ENCODE measurements at regions not wholly inside any gene's neighbourhood (a gene's known extent, or its start where the extent isn't known, plus 50 kb on each side); places are given as distances from the start of the nearest gene placed in this dataset.

- intact Hi-C loops (cut with DNase I) = no loop called here
- TF ChIP-seq, protein P1, sequence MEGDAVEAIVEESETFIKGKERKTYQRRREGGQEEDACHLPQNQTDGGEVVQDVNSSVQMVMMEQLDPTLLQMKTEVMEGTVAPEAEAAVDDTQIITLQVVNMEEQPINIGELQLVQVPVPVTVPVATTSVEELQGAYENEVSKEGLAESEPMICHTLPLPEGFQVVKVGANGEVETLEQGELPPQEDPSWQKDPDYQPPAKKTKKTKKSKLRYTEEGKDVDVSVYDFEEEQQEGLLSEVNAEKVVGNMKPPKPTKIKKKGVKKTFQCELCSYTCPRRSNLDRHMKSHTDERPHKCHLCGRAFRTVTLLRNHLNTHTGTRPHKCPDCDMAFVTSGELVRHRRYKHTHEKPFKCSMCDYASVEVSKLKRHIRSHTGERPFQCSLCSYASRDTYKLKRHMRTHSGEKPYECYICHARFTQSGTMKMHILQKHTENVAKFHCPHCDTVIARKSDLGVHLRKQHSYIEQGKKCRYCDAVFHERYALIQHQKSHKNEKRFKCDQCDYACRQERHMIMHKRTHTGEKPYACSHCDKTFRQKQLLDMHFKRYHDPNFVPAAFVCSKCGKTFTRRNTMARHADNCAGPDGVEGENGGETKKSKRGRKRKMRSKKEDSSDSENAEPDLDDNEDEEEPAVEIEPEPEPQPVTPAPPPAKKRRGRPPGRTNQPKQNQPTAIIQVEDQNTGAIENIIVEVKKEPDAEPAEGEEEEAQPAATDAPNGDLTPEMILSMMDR (IDR thresholded peaks at IDR 0.05) = no peak
- TF ChIP-seq POLR2A (IDR thresholded peaks at IDR 0.05) = no peak
- no peak for TF ChIP-seq POLR2AphosphoS5 (IDR thresholded peaks at IDR 0.05)
- no peak for DNase-seq (ENCODE audit: low spot score)
- Histone ChIP-seq H3K4me1 (replicated peaks) (no peaks in the 10 kb centered on the region), H3K4me3 (no peak overlapping the region), H3K27me3 (replicated peaks; ENCODE audit: insufficient read depth) (no peaks in the 10 kb centered on the region), H3K9me3 (no peaks in the 10 kb centered on the region), H3K27ac (no peak overlapping the region), H3K36me3 (no peaks in the 10 kb centered on the region)
These were observed 897.8 kb upstream of the ACO1 start for GRCh38 chr9:31486630-31487029.

DNA sequence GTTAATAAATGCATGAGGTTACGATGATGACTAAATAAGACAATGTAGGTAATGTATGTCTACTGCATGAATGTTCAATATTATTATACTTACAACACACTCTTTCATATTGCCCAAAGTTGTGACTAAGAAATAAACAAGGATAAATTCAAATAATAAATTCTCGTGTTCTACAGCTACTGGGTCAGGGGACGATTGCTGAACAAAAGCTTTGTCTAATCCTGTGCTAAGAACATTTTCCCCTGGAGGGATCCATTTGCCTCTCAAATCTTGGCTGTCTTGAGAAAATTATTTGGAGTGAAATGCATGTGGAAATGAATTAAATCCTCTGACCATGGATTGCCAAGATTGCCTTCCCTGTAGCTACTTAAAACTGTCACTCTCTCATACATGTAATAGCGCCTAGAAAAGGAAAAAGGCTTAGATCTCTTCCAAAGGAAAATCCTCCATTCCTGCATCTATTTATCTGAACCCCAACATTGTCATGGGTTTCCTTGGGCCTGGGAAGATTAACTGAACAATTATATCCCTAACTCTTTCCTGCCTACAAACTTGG is 893.8 kb upstream of the ACO1 start:
- DNase-seq (ENCODE audit: low spot score) = no peak
- intact Hi-C loops (cut with DNase I) = no loop called here
- Histone ChIP-seq H3K27me3 (replicated peaks; ENCODE audit: insufficient read depth) (no peaks in the 10 kb centered on the region), H3K4me1 (replicated peaks) (no peaks in the 10 kb centered on the region), H3K9me3 (no peaks in the 10 kb centered on the region), H3K27ac (no peak overlapping the region), H3K36me3 (no peaks in the 10 kb centered on the region), H3K4me3 (no peak overlapping the region)
- WGBS = 75% methylated on average over 4 of the region's 4 CpGs
- TF ChIP-seq POLR2A (IDR thresholded peaks at IDR 0.05) (no peak), POLR2AphosphoS5 (IDR thresholded peaks at IDR 0.05) (no peak)
- TF ChIP-seq, protein P1 (IDR thresholded peaks at IDR 0.05) = no peak

DNA sequence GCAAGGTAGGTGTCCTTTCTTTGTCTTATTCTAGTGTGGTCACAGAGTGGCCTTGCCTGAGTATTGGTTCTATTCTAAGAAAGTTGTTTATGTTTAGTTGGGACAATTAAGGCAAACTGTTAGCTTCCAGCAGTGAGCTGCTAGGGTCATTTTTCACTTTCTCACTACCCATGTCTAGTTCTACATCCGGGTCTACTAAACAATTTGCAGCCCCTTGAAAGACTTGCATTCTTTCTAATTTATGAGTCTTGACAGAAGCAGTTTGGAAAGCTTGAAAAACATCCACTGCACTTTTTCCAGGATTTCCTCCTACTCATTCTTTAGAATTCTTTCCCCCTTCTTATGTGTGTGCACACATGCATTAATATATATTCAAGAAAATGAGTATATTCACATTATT is 892.2 kb upstream of the ACO1 start:
- WGBS = 10% methylated on average over 1 of the region's 1 CpG
- Histone ChIP-seq H3K9me3 (no peaks in the 10 kb centered on the region), H3K36me3 (no peaks in the 10 kb centered on the region), H3K27ac (no peak overlapping the region), H3K27me3 (replicated peaks; ENCODE audit: insufficient read depth) (no peaks in the 10 kb centered on the region), H3K4me3 (no peak overlapping the region), H3K4me1 (replicated peaks) (no peaks in the 10 kb centered on the region)
- no peak for DNase-seq (ENCODE audit: low spot score)
- intact Hi-C loops (cut with DNase I) = no loop called here
- TF ChIP-seq POLR2AphosphoS5 (IDR thresholded peaks at IDR 0.05) (no peak), POLR2A (IDR thresholded peaks at IDR 0.05) (no peak)
- TF ChIP-seq, protein P1 (IDR thresholded peaks at IDR 0.05) = no peak

DNA sequence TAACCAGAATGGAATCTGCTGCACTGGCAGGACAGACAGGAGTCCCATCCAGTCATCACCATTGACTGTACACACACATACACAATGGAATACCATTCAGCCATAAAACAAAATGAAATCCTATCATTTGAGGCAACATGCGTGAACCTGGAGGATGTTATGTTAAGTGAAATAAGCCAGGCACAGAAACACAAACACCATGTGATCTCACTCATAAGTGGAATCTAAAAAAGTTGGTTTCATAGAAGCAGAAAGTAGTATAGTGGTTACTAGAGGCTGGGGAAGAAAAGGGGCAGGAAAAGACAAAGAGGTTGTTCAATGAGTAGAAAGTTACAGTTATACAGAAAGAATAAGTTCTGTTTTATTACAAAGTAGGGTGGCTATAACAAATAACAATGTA is 884.0 kb upstream of the ACO1 start:
- 78% methylated on average over 1 of the region's 1 CpG for WGBS

DNA sequence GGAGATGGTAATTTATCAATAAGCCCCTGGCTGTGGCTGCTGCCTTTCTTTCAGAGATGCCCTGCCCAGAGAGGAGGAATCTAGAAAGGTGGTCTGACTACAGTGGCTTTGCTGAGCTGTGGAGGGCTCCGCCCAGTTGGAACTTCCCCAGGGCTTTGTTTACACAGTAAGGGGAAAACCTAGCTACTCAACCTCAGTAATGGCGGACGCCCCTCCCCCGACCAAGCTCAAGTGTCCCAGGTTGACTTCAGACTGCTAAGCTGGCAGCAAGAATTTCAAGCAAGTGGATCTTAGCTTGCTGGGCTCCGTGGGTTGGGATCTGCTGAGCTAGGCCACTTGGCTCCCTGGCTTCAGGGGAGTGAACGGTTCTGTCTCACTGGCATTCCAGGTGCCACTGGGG is 865.4 kb upstream of the ACO1 start:
- intact Hi-C loops (cut with DNase I) = no loop called here
- TF ChIP-seq POLR2A (IDR thresholded peaks at IDR 0.05) = no peak
- TF ChIP-seq, protein P1 (IDR thresholded peaks at IDR 0.05) = no peak
- no peak for TF ChIP-seq POLR2AphosphoS5 (IDR thresholded peaks at IDR 0.05)
- Histone ChIP-seq H3K4me1 (replicated peaks) (no peaks in the 10 kb centered on the region), H3K27ac (no peak overlapping the region), H3K4me3 (no peak overlapping the region), H3K36me3 (no peaks in the 10 kb centered on the region), H3K9me3 (no peaks in the 10 kb centered on the region), H3K27me3 (replicated peaks; ENCODE audit: insufficient read depth) (no peaks in the 10 kb centered on the region)
- WGBS = 74% methylated on average over 6 of the region's 6 CpGs
- no peak for DNase-seq (ENCODE audit: low spot score)

More for the DNA sequence above, 884.0 kb upstream of the ACO1 start:
- Histone ChIP-seq H3K36me3 (no peaks in the 10 kb centered on the region), H3K27me3 (replicated peaks; ENCODE audit: insufficient read depth) (no peaks in the 10 kb centered on the region), H3K4me1 (replicated peaks) (no peaks in the 10 kb centered on the region), H3K9me3 (no peaks in the 10 kb centered on the region), H3K4me3 (no peak overlapping the region), H3K27ac (no peak overlapping the region)
- TF ChIP-seq, protein P1 (IDR thresholded peaks at IDR 0.05) = no peak
- TF ChIP-seq POLR2A (IDR thresholded peaks at IDR 0.05) (no peak), POLR2AphosphoS5 (IDR thresholded peaks at IDR 0.05) (no peak)
- no peak for DNase-seq (ENCODE audit: low spot score)
- intact Hi-C loops (cut with DNase I) = no loop called here

All from prostate gland (tissue), 2 donors.